ENCODE measurements at regions not wholly inside any gene's neighbourhood (a gene's known extent, or its start where the extent isn't known, plus 50 kb on each side); places are given as distances from the start of the nearest gene placed in this dataset.

- 85% methylated on average over 22 of the region's 22 CpGs for WGBS (ENCODE audit: insufficient coverage)
- H3K4me2 ChIP-seq (replicated peaks; ENCODE audit: low read depth, low read length, poor library complexity, severe bottlenecking): no peak overlapping the region
These were observed 85.5 kb upstream of the ZNF469 start for GRCh38 chr16:88297178-88297720.

GRCh38 chr16:88298181-88298832 is 84.5 kb upstream of the ZNF469 start:
- Histone ChIP-seq H3K9ac (ENCODE audit: low read length) (no peak overlapping the region), H3K36me3 (replicated peaks in 1 of 2; ENCODE audit: control extremely low read depth in 1 of 2, control insufficient read depth in 1 of 2, extremely low read depth in 1 of 2, insufficient read depth in 2 of 2, low read length in 1 of 2) (no peaks in the 10 kb centered on the region), H2AFZ (ENCODE audit: insufficient read depth, low read depth, low read length, poor library complexity, severe bottlenecking) (no peak overlapping the region), H3K79me2 (ENCODE audit: control insufficient read depth, insufficient read depth, low read length) (no peaks in the 10 kb centered on the region), H3K27ac (ENCODE audit: low read length in 2 of 2) (no peak overlapping the region), H3K27me3 (replicated peaks in 1 of 4; ENCODE audit: control extremely low read depth in 1 of 4, control insufficient read depth in 3 of 4, insufficient read depth in 4 of 4, low read length in 3 of 4) (no peaks in the 10 kb centered on the region), H3K4me2 (replicated peaks; ENCODE audit: low read depth, low read length, poor library complexity, severe bottlenecking) (no peak overlapping the region), H3K4me3 (ENCODE audit: control extremely low read depth in 1 of 5, extremely low read depth in 1 of 5, insufficient read depth in 1 of 5, low read depth in 2 of 5, low read length in 4 of 5) (no peak overlapping the region), H4K20me1 (ENCODE audit: control insufficient read depth, insufficient read depth, low read length, poor library complexity, severe bottlenecking) (no peaks in the 10 kb centered on the region), H3K9me3 (ENCODE audit: control extremely low read depth in 1 of 3, control insufficient read depth in 2 of 3, insufficient read depth in 1 of 3, low read length in 2 of 3) (peaks cover 0 to 9% (median 0%) of the 10 kb centered on the region in 3 donors), H3K4me1 (ENCODE audit: control insufficient read depth in 2 of 2, insufficient read depth in 2 of 2, low read length in 2 of 2) (no peaks in the 10 kb centered on the region)
- 84% methylated on average over 13 of the region's 16 CpGs for WGBS (ENCODE audit: insufficient coverage)
- intact Hi-C loops (cut with micrococcal nuclease): no loop called here
- ChIA-PET POLR2A (no interaction called here), CTCF (no interaction called here)
- H3K9me3 Mint-ChIP-seq (ENCODE audit: insufficient read depth): no peaks in the 10 kb centered on the region
- DNase-seq (no peak), ATAC-seq (ENCODE audit: low read depth) (no peak)
- peaks cover 13% of the 10 kb centered on the region for H3K27me3 Mint-ChIP-seq
- no peak overlapping the region for H3K27ac Mint-ChIP-seq
- no peaks in the 10 kb centered on the region for H3K4me1 Mint-ChIP-seq
- H3K4me3 Mint-ChIP-seq: no peak overlapping the region
- TF ChIP-seq EZH2 (IDR thresholded peaks at IDR 0.05; ENCODE audit: borderline replicate concordance, insufficient read depth, low read depth, low read length, poor library complexity, severe bottlenecking): no peak
- TF ChIP-seq, protein P1, sequence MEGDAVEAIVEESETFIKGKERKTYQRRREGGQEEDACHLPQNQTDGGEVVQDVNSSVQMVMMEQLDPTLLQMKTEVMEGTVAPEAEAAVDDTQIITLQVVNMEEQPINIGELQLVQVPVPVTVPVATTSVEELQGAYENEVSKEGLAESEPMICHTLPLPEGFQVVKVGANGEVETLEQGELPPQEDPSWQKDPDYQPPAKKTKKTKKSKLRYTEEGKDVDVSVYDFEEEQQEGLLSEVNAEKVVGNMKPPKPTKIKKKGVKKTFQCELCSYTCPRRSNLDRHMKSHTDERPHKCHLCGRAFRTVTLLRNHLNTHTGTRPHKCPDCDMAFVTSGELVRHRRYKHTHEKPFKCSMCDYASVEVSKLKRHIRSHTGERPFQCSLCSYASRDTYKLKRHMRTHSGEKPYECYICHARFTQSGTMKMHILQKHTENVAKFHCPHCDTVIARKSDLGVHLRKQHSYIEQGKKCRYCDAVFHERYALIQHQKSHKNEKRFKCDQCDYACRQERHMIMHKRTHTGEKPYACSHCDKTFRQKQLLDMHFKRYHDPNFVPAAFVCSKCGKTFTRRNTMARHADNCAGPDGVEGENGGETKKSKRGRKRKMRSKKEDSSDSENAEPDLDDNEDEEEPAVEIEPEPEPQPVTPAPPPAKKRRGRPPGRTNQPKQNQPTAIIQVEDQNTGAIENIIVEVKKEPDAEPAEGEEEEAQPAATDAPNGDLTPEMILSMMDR (IDR thresholded peaks at IDR 0.05): no peak

More at GRCh38 chr16:88297178-88297720, 85.5 kb upstream of the ZNF469 start:
- Histone ChIP-seq H3K9me3 (ENCODE audit: control extremely low read depth in 1 of 3, control insufficient read depth in 2 of 3, insufficient read depth in 1 of 3, low read length in 2 of 3) (peaks cover 0 to 1% (median 0%) of the 10 kb centered on the region in 3 donors), H3K27me3 (replicated peaks in 1 of 4; ENCODE audit: control extremely low read depth in 1 of 4, control insufficient read depth in 3 of 4, insufficient read depth in 4 of 4, low read length in 3 of 4) (no peaks in the 10 kb centered on the region), H3K36me3 (replicated peaks in 1 of 2; ENCODE audit: control extremely low read depth in 1 of 2, control insufficient read depth in 1 of 2, extremely low read depth in 1 of 2, insufficient read depth in 2 of 2, low read length in 1 of 2) (no peaks in the 10 kb centered on the region), H2AFZ (ENCODE audit: insufficient read depth, low read depth, low read length, poor library complexity, severe bottlenecking) (no peak overlapping the region), H3K27ac (ENCODE audit: low read length in 2 of 2) (no peak overlapping the region), H3K4me1 (ENCODE audit: control insufficient read depth in 2 of 2, insufficient read depth in 2 of 2, low read length in 2 of 2) (no peaks in the 10 kb centered on the region), H4K20me1 (ENCODE audit: control insufficient read depth, insufficient read depth, low read length, poor library complexity, severe bottlenecking) (no peaks in the 10 kb centered on the region), H3K79me2 (ENCODE audit: control insufficient read depth, insufficient read depth, low read length) (no peaks in the 10 kb centered on the region), H3K4me3 (ENCODE audit: control extremely low read depth in 1 of 5, extremely low read depth in 1 of 5, insufficient read depth in 1 of 5, low read depth in 2 of 5, low read length in 4 of 5) (no peak overlapping the region), H3K9ac (ENCODE audit: low read length) (no peak overlapping the region)
- no peak for ATAC-seq (ENCODE audit: low read depth)
- H3K9me3 Mint-ChIP-seq (ENCODE audit: insufficient read depth): no peaks in the 10 kb centered on the region
- DNase-seq: no peak
- POLR2A ChIA-PET: no interaction called here
- no peaks in the 10 kb centered on the region for H3K4me1 Mint-ChIP-seq
- CTCF ChIA-PET: no interaction called here
- peaks cover 14% of the 10 kb centered on the region for H3K27me3 Mint-ChIP-seq
- H3K4me3 Mint-ChIP-seq: no peak overlapping the region
- intact Hi-C loops (cut with micrococcal nuclease): no loop called here
- H3K27ac Mint-ChIP-seq: no peak overlapping the region
- TF ChIP-seq EZH2 (IDR thresholded peaks at IDR 0.05; ENCODE audit: borderline replicate concordance, insufficient read depth, low read depth, low read length, poor library complexity, severe bottlenecking): no peak
- TF ChIP-seq, protein P1 (IDR thresholded peaks at IDR 0.05): no peak
